Liver (tissue), 3 donors: ENCODE measurements at regions not wholly inside any gene's neighbourhood (a gene's known extent, or its start where the extent isn't known, plus 50 kb on each side); places are given as distances from the start of the nearest gene placed in this dataset.

Source experiments
- GABPA ChIP-seq, 2 donors: IDR thresholded peaks in 1 of 2; conservative IDR thresholded peaks in 1 of 2; 2 replicates each; pipeline ENCODE4 v1.6.1; 2016; ENCODE audit warnings: antibody characterized with exemption in 2 of 2, mild to moderate bottlenecking in 1 of 2, moderate library complexity in 1 of 2
- RAD21 ChIP-seq, 2 donors: IDR thresholded peaks; 2 replicates each; pipeline ENCODE4 v1.6.1; 2016; ENCODE audit warnings: antibody characterized with exemption in 2 of 2, mild to moderate bottlenecking in 2 of 2
- REST ChIP-seq: IDR thresholded peaks from 2 replicates; pipeline ENCODE4 v1.6.1; 2016; ENCODE audit warnings: antibody characterized with exemption, mild to moderate bottlenecking
- TAF1 ChIP-seq: conservative IDR thresholded peaks from 2 replicates; pipeline ENCODE4 v1.6.1; 2016; ENCODE audit warnings: antibody characterized with exemption, mild to moderate bottlenecking
- YY1 ChIP-seq: IDR thresholded peaks from 2 replicates; pipeline ENCODE4 v1.6.1; 2016; ENCODE audit warnings: antibody characterized with exemption, mild to moderate bottlenecking
- ZBTB33 ChIP-seq: IDR thresholded peaks from 2 replicates; pipeline ENCODE4 v1.6.1; 2016; ENCODE audit warnings: antibody characterized with exemption
- TF ChIP-seq, protein P1 (sequence below): fragments of 150-350 bp; IDR thresholded peaks from 2 replicates; pipeline ENCODE4 v1.5.1; 2017; ENCODE audit warnings: improper control_type of control experiment, low read depth, low read length; ENCODE audit not compliant: missing input control
- TF ChIP-seq, protein P2 (sequence below): IDR thresholded peaks from 2 replicates; pipeline ENCODE4 v1.6.1; 2016; ENCODE audit warnings: antibody characterized with exemption
- donor health status: healthy.
- donor health status: healthy.

GRCh38 chr4:148774134-148774533 lies 331.9 kb upstream of the NR3C2 start:
- TF ChIP-seq REST (no peak), RAD21 (IDR thresholded peaks at IDR 0.05) (no peak), YY1 (no peak), TAF1 (no peak), ZBTB33 (no peak), GABPA (IDR thresholded peaks at IDR 0.05 in 1 of 2, conservative IDR thresholded peaks at IDR 0.05 in 1 of 2) (no peak)
- TF ChIP-seq, protein P1, sequence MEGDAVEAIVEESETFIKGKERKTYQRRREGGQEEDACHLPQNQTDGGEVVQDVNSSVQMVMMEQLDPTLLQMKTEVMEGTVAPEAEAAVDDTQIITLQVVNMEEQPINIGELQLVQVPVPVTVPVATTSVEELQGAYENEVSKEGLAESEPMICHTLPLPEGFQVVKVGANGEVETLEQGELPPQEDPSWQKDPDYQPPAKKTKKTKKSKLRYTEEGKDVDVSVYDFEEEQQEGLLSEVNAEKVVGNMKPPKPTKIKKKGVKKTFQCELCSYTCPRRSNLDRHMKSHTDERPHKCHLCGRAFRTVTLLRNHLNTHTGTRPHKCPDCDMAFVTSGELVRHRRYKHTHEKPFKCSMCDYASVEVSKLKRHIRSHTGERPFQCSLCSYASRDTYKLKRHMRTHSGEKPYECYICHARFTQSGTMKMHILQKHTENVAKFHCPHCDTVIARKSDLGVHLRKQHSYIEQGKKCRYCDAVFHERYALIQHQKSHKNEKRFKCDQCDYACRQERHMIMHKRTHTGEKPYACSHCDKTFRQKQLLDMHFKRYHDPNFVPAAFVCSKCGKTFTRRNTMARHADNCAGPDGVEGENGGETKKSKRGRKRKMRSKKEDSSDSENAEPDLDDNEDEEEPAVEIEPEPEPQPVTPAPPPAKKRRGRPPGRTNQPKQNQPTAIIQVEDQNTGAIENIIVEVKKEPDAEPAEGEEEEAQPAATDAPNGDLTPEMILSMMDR, result no peak
- TF ChIP-seq, protein P2, sequence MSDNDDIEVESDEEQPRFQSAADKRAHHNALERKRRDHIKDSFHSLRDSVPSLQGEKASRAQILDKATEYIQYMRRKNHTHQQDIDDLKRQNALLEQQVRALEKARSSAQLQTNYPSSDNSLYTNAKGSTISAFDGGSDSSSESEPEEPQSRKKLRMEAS, result no peak
